DOHH2 (cell line): ENCODE measurements at regions not wholly inside any gene's neighbourhood (a gene's known extent, or its start where the extent isn't known, plus 50 kb on each side); places are given as distances from the start of the nearest gene placed in this dataset.

Experiments
- H3F3A ChIP-seq: fragments of 200-600 bp; sonication (generic), shearing (Covaris generic); 2 replicates; pipeline ENCODE4 v1.6.0; 2016; ENCODE audit warnings: antibody characterized with exemption, mild to moderate bottlenecking; ENCODE audit not compliant: control insufficient read depth, insufficient read depth
- H3K27ac ChIP-seq: fragments of 200-600 bp; sonication (generic); 2 replicates; pipeline ENCODE4 v1.5.1; 2014; ENCODE audit warnings: low read depth, mild to moderate bottlenecking, low read length, moderate library complexity
- H3K27me3 ChIP-seq: fragments of 200-600 bp; sonication (generic); 2 replicates; pipeline ENCODE4 v1.6.1; 2014; ENCODE audit warnings: mild to moderate bottlenecking, low read length, mixed read lengths; ENCODE audit not compliant: control insufficient read depth
- H3K36me3 ChIP-seq: fragments of 200-600 bp; sonication (generic); 2 replicates; pipeline ENCODE4 v1.6.1; 2014; ENCODE audit warnings: mild to moderate bottlenecking, low read length, moderate library complexity, mixed read lengths; ENCODE audit not compliant: control insufficient read depth
- H3K4me1 ChIP-seq: fragments of 200-600 bp; sonication (generic); 2 replicates; pipeline ENCODE4 v1.6.1; 2014; ENCODE audit warnings: mild to moderate bottlenecking, low read length, mixed read lengths; ENCODE audit not compliant: control insufficient read depth
- H3K4me2 ChIP-seq: fragments of 200-600 bp; sonication (generic); 2 replicates; pipeline ENCODE4 v1.6.0; 2014; ENCODE audit warnings: mild to moderate bottlenecking, low read length, moderate library complexity
- H3K4me3 ChIP-seq: fragments of 200-600 bp; sonication (generic); 2 replicates; pipeline ENCODE4 v1.5.1; 2014; ENCODE audit warnings: mild to moderate bottlenecking, low read length, mixed read lengths
- H3K79me2 ChIP-seq: fragments of 200-600 bp; sonication (generic); 2 replicates; pipeline ENCODE4 v1.6.1; 2014; ENCODE audit warnings: mild to moderate bottlenecking, low read length, mixed read lengths; ENCODE audit not compliant: control insufficient read depth
- H3K9me2 ChIP-seq: fragments of 200-600 bp; sonication (generic); replicated peaks from 2 replicates; pipeline ENCODE4 v1.6.1; 2014; ENCODE audit warnings: mild to moderate bottlenecking, low read length, mixed read lengths; ENCODE audit not compliant: control insufficient read depth
- H3K9me3 ChIP-seq: fragments of 200-600 bp; sonication (generic); 2 replicates; pipeline ENCODE4 v1.6.1; 2014; ENCODE audit warnings: antibody characterized with exemption, low read length, mixed read lengths; ENCODE audit not compliant: control insufficient read depth, insufficient read depth
- H4K20me1 ChIP-seq: fragments of 200-600 bp; sonication (generic); 2 replicates; pipeline ENCODE4 v1.6.0; 2014; ENCODE audit warnings: low read depth, mild to moderate bottlenecking, antibody characterized with exemption, low read length, moderate library complexity; ENCODE audit not compliant: control insufficient read depth, insufficient read depth
- EZH2phosphoT487 ChIP-seq: fragments of 200-600 bp; sonication (generic); IDR thresholded peaks from 2 replicates; pipeline ENCODE4 v1.6.1; 2017; ENCODE audit warnings: borderline replicate concordance, mild to moderate bottlenecking, antibody characterized with exemption, low read length, moderate library complexity, mixed read lengths
- TF ChIP-seq, protein P1 (sequence below): fragments of 200-600 bp; sonication (generic); IDR thresholded peaks from one replicate; pipeline ENCODE4 v1.5.1; 2014; ENCODE audit warnings: antibody characterized with exemption, mild to moderate bottlenecking, low read depth, low read length; ENCODE audit not compliant: poor library complexity, severe bottlenecking

DNA sequence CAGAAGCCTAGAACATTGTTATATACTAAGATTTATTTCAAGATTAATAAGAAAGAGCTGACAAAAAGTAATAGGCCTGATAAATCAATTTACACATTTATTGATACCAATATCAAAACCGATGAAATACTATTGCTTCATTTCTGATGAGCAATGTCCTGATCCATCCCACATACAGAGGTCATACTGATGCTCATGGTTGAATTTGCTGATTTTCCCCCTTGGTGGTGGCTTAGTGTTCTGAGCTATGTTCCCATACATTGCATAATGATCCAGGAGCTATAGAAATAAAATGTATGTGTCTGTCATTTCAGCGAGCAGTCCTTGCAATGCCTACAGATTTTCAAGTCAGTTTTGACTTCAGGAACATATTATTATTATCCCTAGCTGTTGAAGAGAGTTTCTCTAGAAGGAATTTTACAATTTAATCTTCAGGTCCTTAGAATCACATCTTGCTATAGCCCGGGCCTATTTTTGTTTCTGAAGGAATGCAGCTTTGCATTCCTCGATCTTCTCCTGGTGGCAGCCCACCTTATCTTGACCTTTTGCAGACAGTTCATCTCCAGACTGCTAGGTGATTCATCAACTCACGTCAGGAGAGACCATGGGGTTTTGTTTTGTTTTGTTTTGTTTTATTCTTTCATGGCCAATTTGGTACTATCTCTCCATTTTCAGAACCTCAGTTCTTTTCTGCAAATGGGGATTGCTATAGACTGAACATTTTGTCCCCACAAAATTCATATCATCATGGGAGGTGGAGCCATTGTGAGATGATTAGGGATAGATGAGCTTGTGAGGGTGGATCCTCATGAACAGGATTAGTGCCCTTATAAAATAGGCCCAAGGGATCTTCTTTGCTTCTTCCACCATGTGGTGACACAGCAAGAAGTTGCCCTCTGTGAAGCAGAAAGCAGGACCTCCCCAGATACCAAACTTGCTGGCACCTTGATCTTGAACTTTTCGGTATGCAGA, 465.6 kb upstream of the IGFBP3 start:
- H3K4me1 ChIP-seq = no peaks in the 10 kb centered on the region
- no peaks in the 10 kb centered on the region for H3F3A ChIP-seq
- H3K79me2 ChIP-seq = no peaks in the 10 kb centered on the region
- H4K20me1 ChIP-seq = no peaks in the 10 kb centered on the region
- H3K4me3 ChIP-seq = no peak overlapping the region
- no peaks in the 10 kb centered on the region for H3K36me3 ChIP-seq
- no peaks in the 10 kb centered on the region for H3K27me3 ChIP-seq
- TF ChIP-seq, protein P1, sequence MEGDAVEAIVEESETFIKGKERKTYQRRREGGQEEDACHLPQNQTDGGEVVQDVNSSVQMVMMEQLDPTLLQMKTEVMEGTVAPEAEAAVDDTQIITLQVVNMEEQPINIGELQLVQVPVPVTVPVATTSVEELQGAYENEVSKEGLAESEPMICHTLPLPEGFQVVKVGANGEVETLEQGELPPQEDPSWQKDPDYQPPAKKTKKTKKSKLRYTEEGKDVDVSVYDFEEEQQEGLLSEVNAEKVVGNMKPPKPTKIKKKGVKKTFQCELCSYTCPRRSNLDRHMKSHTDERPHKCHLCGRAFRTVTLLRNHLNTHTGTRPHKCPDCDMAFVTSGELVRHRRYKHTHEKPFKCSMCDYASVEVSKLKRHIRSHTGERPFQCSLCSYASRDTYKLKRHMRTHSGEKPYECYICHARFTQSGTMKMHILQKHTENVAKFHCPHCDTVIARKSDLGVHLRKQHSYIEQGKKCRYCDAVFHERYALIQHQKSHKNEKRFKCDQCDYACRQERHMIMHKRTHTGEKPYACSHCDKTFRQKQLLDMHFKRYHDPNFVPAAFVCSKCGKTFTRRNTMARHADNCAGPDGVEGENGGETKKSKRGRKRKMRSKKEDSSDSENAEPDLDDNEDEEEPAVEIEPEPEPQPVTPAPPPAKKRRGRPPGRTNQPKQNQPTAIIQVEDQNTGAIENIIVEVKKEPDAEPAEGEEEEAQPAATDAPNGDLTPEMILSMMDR = no peak
- no peak for TF ChIP-seq EZH2phosphoT487
- no peak overlapping the region for H3K4me2 ChIP-seq
- H3K27ac ChIP-seq = no peak overlapping the region
- no peaks in the 10 kb centered on the region for H3K9me3 ChIP-seq
- H3K9me2 ChIP-seq = no peaks in the 10 kb centered on the region

DNA sequence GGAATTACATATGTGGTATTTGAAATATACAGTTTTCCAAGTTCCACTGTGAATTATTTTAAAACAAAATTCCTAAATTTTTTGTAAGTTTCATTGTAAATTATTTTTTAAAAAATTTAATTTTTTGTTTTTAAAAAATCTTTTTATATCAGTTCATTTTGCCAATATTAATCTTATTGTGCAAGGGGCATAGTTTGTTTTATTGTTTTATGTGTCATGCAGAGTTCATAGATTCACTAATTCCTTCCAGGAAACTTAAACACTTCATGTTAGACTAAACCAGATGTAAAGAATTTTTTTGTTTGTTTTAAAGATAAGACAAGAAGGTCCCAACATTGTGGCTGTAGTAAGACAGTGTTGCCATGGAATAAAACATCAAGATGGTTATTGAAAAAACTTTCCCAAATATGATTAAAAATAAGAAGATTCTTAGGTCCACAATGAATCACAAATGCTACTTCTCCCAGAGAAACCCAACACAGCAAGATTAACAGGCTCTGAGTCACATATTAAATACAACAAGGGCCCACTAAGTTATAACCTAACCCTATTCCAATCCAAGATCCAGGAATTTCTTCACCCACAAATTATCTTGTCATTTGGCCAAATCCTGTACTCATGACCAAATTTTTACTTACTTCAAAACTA, 464.7 kb upstream of the IGFBP3 start:
- no peaks in the 10 kb centered on the region for H3K27me3 ChIP-seq
- no peaks in the 10 kb centered on the region for H3K4me1 ChIP-seq
- H3K9me3 ChIP-seq = no peaks in the 10 kb centered on the region
- TF ChIP-seq, protein P1 = no peak
- TF ChIP-seq EZH2phosphoT487 = no peak
- H3K79me2 ChIP-seq = no peaks in the 10 kb centered on the region
- H3K36me3 ChIP-seq = no peaks in the 10 kb centered on the region
- no peak overlapping the region for H3K4me2 ChIP-seq
- H3K27ac ChIP-seq = no peak overlapping the region
- no peaks in the 10 kb centered on the region for H4K20me1 ChIP-seq
- no peak overlapping the region for H3K4me3 ChIP-seq
- no peaks in the 10 kb centered on the region for H3K9me2 ChIP-seq
- no peaks in the 10 kb centered on the region for H3F3A ChIP-seq

DNA sequence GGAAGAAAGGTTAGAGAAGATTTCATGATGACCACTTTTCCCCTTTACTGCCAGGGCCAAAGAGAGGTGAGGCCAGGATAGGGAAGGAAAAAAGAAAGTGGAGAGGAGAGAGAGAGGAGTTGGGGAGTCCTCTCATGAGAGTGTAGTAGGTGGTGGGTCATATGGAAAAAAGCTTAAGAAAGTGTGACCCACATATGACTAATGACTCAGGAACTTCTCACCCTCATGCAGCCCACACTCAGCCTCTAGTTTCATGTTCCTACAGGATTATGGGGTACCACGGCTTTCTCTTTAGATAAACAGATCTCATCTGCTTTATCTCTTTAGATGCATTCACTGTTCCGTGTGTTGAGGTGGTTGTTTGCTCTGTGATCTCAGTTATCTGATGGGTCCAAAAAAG, 462.5 kb upstream of the IGFBP3 start:
- Histone ChIP-seq H3K4me2 (no peak overlapping the region), H3K27ac (no peak overlapping the region), H3K9me3 (no peaks in the 10 kb centered on the region), H3K4me1 (no peaks in the 10 kb centered on the region), H3K4me3 (no peak overlapping the region), H3F3A (no peaks in the 10 kb centered on the region), H3K27me3 (no peaks in the 10 kb centered on the region), H3K9me2 (no peaks in the 10 kb centered on the region), H3K36me3 (no peaks in the 10 kb centered on the region), H4K20me1 (no peaks in the 10 kb centered on the region), H3K79me2 (no peaks in the 10 kb centered on the region)
- TF ChIP-seq, protein P1 = no peak
- no peak for TF ChIP-seq EZH2phosphoT487
